Thyroid gland (tissue), 4 donors: ENCODE measurements at regions not wholly inside any gene's neighbourhood (a gene's known extent, or its start where the extent isn't known, plus 50 kb on each side); places are given as distances from the start of the nearest gene placed in this dataset.

Source experiments
- CTCF ChIP-seq, 6 experiments: fragments of 200-600 bp in 3 of 6; fragments of 450-650 bp in 3 of 6; sonication (generic) in 3 of 6; IDR thresholded peaks; one replicate each; pipeline ENCODE4 v1.5.1; 2016 to 2019; ENCODE audit warnings: antibody characterized with exemption in 6 of 6, mild to moderate bottlenecking in 2 of 6, inconsistent platforms in 1 of 6, moderate library complexity in 1 of 6
- POLR2A ChIP-seq, 2 donors: fragments of 450-650 bp; IDR thresholded peaks; one replicate each; pipeline ENCODE4 v1.6.1; 2017; ENCODE audit warnings: antibody characterized with exemption in 2 of 2, mild to moderate bottlenecking in 2 of 2, moderate library complexity in 1 of 2

- no peak for TF ChIP-seq CTCF (IDR thresholded peaks at IDR 0.05)
- TF ChIP-seq POLR2A (IDR thresholded peaks at IDR 0.05): no peak
These were observed 64.0 kb upstream of the EGR2 start for GRCh38 chr10:62880162-62880561.
